ENCODE measurements at regions not wholly inside any gene's neighbourhood (a gene's known extent, or its start where the extent isn't known, plus 50 kb on each side); places are given as distances from the start of the nearest gene placed in this dataset.
A peak's percentile ranks its signal among the peaks of the same experiment; 100 is the strongest.

- no peak for DNase-seq (ENCODE audit: low read depth)
- TF ChIP-seq CTCF (conservative IDR thresholded peaks at IDR 0.05; ENCODE audit: low read depth, low read length), result no peak
- no peak overlapping the region for H3K4me3 ChIP-seq (ENCODE audit: low read length)
These were observed 468.5 kb upstream of the FAT3 start for GRCh38 chr11:91755951-91756707.

GRCh38 chr11:91755526-91755925 lies 469.1 kb upstream of the FAT3 start:
- no peak overlapping the region for H3K4me3 ChIP-seq (ENCODE audit: low read length)
- TF ChIP-seq CTCF (conservative IDR thresholded peaks at IDR 0.05; ENCODE audit: low read depth, low read length), result no peak
- DNase-seq (ENCODE audit: low read depth), result no peak

GRCh38 chr11:91749251-91749650 lies 475.4 kb upstream of the FAT3 start:
- no peak for DNase-seq (ENCODE audit: low read depth)
- no peak overlapping the region for H3K4me3 ChIP-seq (ENCODE audit: low read length)
- no peak for TF ChIP-seq CTCF (conservative IDR thresholded peaks at IDR 0.05; ENCODE audit: low read depth, low read length)

- TF ChIP-seq CTCF (conservative IDR thresholded peaks at IDR 0.05; ENCODE audit: low read depth, low read length), result no peak
- no peak overlapping the region for H3K4me3 ChIP-seq (ENCODE audit: low read length)
- no peak for DNase-seq (ENCODE audit: low read depth)
These were observed 482.5 kb upstream of the FAT3 start for GRCh38 chr11:91742155-91742554.

- TF ChIP-seq CTCF (conservative IDR thresholded peaks at IDR 0.05; ENCODE audit: low read depth, low read length), result no peak
- DNase-seq (ENCODE audit: low read depth), result no peak
- no peak overlapping the region for H3K4me3 ChIP-seq (ENCODE audit: low read length)
These were observed 493.6 kb upstream of the FAT3 start for GRCh38 chr11:91731051-91731450.

GRCh38 chr11:91730620-91731019 lies 494.0 kb upstream of the FAT3 start:
- no peak overlapping the region for H3K4me3 ChIP-seq (ENCODE audit: low read length)
- no peak for DNase-seq (ENCODE audit: low read depth)
- no peak for TF ChIP-seq CTCF (conservative IDR thresholded peaks at IDR 0.05; ENCODE audit: low read depth, low read length)

GRCh38 chr11:91730057-91730456 lies 494.6 kb upstream of the FAT3 start:
- TF ChIP-seq CTCF (conservative IDR thresholded peaks at IDR 0.05; ENCODE audit: low read depth, low read length), result no peak
- peak; percentile 97 for DNase-seq (ENCODE audit: low read depth)
- no peak overlapping the region for H3K4me3 ChIP-seq (ENCODE audit: low read length)

Data from retinal pigment epithelial cell (primary cell).